ENCODE measurements at regions not wholly inside any gene's neighbourhood (a gene's known extent, or its start where the extent isn't known, plus 50 kb on each side); places are given as distances from the start of the nearest gene placed in this dataset.

- no peak for DNase-seq (ENCODE audit: low read depth in 2 of 3, low spot score in 2 of 3)
These were observed 327.6 kb upstream of the ZEB2 start for GRCh38 chr2:144847347-144848080.

- DNase-seq (ENCODE audit: low read depth in 2 of 3, low spot score in 2 of 3): no peak
These were observed 316.9 kb upstream of the ZEB2 start for GRCh38 chr2:144836635-144837350.

- DNase-seq (ENCODE audit: low read depth in 2 of 3, low spot score in 2 of 3): no peak
These were observed 315.9 kb upstream of the ZEB2 start for GRCh38 chr2:144835634-144836350.

- DNase-seq (ENCODE audit: low read depth in 2 of 3, low spot score in 2 of 3): no peak
These were observed 315.2 kb upstream of the ZEB2 start for GRCh38 chr2:144834998-144835633.

- no peak for DNase-seq (ENCODE audit: low read depth in 2 of 3, low spot score in 2 of 3)
These were observed 314.4 kb upstream of the ZEB2 start for GRCh38 chr2:144834363-144834762.

DNA sequence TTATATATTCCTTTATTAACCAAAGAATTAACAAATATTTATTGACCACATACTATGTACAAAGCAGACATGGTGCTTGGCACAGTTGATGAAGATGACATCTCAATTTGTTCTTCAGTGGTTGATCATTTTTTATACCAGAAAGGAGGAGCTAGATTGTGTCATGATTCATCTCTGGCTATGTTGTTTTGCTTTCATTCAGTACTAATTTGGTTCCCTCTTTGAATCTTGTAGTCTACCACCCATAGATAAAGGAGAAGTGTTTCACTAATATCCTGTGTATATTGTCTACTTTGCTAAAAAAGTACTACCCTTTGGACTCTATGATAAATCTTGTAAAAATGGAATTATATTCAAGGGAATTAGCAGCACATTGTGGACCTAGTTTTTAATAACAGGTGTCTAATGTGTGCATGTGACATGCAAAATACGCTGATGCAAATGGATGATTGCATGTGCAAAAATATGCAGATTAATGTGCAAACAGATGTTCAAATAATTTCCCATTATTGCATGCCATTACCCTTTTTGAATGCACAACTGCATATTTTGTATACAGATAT, 313.2 kb upstream of the ZEB2 start:
- DNase-seq (ENCODE audit: low read depth in 2 of 3, low spot score in 2 of 3): no peak

- no peak for DNase-seq (ENCODE audit: low read depth in 2 of 3, low spot score in 2 of 3)
These were observed 312.1 kb upstream of the ZEB2 start for GRCh38 chr2:144832048-144832447.

GRCh38 chr2:144830543-144830942, 310.6 kb upstream of the ZEB2 start:
- DNase-seq (ENCODE audit: low read depth in 2 of 3, low spot score in 2 of 3): no peak

GRCh38 chr2:144827404-144827803, 307.5 kb upstream of the ZEB2 start:
- no peak for DNase-seq (ENCODE audit: low read depth in 2 of 3, low spot score in 2 of 3)

DNA sequence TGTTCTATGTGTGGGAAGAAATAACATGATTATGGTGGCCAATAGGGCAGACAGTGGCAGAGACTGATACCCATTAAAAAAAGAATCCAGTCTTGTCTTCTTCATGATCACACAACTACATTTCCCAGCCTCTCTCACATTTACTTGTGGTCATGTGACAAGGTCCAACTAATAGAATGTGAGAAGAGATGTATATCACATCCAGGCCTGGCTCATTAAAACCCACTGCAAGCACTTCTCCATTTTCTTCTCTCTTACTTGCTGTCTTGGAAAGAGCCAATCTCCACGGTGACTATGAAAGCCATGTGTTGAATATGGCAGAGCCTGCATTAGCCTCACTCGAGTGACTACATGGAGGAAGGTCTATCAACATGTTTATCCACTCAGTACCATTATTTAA, 306.2 kb upstream of the ZEB2 start:
- DNase-seq (ENCODE audit: low read depth in 2 of 3, low spot score in 2 of 3): no peak

- DNase-seq (ENCODE audit: low read depth in 2 of 3, low spot score in 2 of 3): no peak
These were observed 305.6 kb upstream of the ZEB2 start for GRCh38 chr2:144825331-144826020.

DNA sequence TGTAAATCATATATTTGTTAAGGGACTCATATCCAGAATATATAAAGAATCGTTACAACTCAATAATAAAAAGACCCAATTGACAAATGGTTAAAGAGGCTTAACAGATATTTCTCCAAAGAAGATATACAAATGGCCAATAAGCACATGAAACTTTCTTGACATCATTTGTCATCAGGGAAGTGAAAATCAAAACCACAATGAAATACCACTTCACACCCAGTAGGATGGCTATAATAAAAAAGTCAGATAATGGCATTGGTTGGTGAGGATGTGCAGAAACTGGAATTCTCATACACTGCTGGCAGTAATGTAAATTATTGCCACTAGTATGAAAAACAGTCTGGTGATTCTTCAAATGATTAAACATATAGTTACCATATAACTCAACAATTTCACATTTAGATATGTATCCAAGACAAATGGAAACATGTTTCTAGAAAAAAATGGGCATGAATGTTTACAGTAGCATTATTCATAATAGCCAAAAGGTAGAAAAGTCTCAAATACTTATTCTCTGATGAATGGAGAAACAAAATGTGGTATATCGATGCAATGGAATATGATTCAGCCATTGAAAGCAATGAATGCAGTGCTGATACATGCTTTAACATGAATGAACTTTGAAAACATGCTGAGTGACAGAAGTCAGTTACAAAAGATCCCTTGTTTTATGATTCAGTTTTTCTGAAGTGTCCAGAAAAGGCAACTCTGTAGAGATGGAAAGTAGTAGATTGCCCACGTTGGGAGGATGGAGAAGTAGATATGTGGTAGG, 304.6 kb upstream of the ZEB2 start:
- no peak for DNase-seq (ENCODE audit: low read depth in 2 of 3, low spot score in 2 of 3)

DNA sequence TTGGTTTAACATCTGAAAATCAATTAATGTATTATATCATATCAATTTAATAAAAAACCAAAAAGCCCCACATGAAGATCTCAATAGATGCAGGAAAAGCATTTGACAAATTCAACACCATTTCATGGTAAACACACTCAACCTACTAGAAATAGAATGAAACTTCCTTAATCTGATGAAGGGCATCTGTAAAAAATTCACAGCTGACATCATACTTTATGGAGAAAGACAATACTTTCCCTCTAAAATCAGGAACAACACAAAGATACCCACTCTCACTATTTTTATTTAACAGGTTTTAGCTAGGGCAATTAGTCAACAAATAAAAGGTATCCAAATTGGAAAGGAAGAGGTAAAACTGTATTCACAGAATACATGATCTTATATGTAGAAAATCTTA, 303.0 kb upstream of the ZEB2 start:
- DNase-seq (ENCODE audit: low read depth in 2 of 3, low spot score in 2 of 3): no peak

DNA sequence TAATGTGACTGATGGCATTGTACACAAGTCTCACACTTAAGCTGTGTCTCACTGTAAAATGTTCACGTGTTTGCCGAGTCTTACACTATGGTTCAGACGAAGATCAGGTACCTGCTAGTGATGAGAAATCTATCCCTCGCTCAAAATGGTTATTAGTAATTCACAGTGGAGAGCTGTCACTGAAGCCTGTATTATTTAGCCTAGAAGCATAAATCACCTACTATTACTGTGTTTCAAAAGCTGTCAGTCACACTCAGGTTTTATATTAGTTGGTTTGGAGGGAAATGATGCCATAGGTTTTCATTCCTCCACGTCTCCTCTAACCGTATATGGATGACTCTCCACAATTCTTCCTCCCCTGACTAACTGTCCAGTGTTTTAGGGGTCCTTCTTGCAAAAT, 292.4 kb upstream of the ZEB2 start:
- no peak for DNase-seq (ENCODE audit: low read depth in 2 of 3, low spot score in 2 of 3)

DNA sequence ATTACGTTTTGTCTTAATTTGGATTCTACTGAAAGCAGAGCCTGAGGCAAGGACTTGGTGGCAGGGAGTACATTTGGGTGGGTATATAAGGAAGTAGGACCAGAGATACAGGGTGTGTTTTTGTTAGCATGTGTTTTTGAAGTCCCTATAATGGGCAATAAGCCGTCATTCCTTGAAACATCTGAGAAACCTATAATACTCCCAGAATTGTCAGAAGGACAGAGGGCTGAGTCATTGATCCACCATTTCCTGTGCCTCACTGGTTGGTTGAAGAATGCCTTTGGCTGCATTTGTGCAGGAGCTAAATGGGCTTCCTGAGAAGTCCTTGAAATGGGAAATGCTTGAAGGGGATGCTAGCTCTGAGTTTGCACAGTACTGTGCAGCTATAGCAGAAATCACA, 281.8 kb upstream of the ZEB2 start:
- no peak for DNase-seq (ENCODE audit: low read depth in 2 of 3, low spot score in 2 of 3)

DNA sequence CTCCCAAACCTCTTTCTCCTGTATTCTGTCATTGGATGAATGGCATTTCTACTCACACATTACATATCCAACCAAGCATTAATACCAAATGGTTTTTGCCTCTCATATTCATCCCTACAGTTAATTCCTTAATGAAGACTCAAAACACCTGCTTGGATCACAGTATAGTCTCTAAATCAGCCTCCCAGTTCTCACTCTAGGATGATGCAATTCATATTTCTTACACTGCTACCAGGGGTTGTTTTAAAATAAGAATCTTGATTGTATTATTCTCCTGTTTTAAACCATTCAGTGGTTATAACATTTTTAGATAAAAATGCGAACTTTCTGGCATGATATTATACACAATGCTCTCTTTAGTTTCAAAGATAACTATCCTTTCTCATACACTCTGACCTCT, 281.4 kb upstream of the ZEB2 start:
- DNase-seq (ENCODE audit: low read depth in 2 of 3, low spot score in 2 of 3): no peak

DNA sequence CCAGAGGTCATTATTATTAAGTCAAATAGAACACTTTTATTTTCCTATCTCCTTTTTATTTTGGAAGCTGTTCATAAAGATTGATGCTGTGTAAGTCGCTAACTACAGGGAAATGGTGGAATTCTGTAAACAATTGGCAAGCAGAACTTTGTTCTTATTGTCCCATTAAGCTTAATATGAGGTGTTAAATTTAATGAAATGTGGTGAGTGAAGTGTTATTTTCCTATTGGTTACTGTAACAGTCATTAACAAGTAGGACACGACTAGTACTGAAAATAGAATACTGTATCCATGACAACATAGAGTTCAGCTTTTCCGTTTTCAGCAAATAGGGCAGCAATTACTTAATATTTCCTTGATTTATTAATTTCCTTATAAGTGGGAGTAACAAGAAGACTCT, 279.1 kb upstream of the ZEB2 start:
- DNase-seq (ENCODE audit: low read depth in 2 of 3, low spot score in 2 of 3): no peak

- DNase-seq (ENCODE audit: low read depth in 2 of 3, low spot score in 2 of 3): no peak
These were observed 278.1 kb upstream of the ZEB2 start for GRCh38 chr2:144798034-144798433.

DNA sequence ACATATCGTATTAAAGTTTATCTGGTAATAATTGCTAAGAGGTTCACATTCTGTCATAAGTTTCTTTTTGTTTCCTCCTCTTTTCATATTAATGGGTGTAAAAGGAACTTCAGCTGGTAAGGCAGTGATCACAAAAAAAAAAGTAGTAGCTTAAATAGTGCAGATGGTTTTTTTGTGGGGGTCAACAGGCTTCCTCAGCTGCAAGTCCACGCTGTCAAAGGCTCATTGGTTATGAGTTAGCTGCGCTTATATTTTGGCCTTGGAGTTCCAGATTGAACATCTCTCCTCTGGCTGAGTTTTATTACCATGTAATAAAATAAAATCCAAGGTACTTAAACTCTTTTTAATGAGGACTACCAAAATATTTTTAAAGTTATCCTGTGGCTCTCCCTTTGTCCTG, 277.0 kb upstream of the ZEB2 start:
- DNase-seq (ENCODE audit: low read depth in 2 of 3, low spot score in 2 of 3): no peak

- DNase-seq (ENCODE audit: low read depth in 2 of 3, low spot score in 2 of 3): no peak
These were observed 276.2 kb upstream of the ZEB2 start for GRCh38 chr2:144796164-144796563.

All from activated CD8-positive, alpha-beta memory T cell treated with anti-CD3 and anti-CD28 coated beads for 48 hours (primary cell).